HG03175 (cell line): ENCODE measurements at regions not wholly inside any gene's neighbourhood (a gene's known extent, or its start where the extent isn't known, plus 50 kb on each side); places are given as distances from the start of the nearest gene placed in this dataset.

ENCODE experiments used
- ATAC-seq: cut with Tn5 transposase; IDR thresholded peaks from one replicate; pipeline ENCODE4 v1.9.1; 2021; ENCODE audit warnings: mild to moderate bottlenecking, moderate library complexity; ENCODE audit not compliant: unreplicated experiment

DNA sequence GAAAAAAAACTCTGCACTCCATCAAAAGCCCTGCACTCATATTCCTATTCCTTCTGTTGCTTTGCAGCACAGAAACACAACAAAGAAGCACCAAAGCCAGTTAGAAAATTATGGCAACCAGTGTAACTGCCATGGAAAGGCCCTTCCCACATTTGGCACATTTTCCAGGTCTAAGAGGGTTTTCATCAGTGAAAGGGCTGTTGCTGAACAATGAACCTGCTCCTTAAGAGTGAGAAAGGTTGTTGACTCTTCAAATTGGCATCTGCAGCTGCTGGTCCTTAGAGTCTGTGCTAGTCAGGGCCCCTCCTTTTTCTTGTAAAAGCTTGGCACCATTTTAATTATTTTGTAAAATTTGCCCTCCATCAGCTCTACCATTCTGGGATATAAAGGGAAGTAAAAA is 378.7 kb upstream of the KITLG start:
- ATAC-seq: no peak

DNA sequence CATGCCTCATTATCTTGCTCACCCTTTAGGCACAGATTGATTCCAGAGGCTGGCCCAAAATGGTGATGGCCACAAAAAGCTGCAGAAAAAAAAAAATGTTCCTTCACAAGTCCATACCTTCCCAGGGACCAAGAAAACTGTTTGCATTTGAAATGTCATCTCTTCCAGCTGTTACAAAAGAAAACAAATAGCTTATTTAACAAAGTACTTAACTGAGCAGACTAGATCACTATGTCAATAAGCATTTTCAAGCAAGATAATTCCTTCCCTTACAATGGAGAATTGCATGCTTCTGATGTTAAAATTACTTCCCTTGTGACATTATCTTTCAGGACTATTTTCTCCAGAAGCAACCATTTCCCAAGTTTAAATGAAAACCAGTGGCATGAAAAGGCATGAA is 377.9 kb upstream of the KITLG start:
- no peak for ATAC-seq

DNA sequence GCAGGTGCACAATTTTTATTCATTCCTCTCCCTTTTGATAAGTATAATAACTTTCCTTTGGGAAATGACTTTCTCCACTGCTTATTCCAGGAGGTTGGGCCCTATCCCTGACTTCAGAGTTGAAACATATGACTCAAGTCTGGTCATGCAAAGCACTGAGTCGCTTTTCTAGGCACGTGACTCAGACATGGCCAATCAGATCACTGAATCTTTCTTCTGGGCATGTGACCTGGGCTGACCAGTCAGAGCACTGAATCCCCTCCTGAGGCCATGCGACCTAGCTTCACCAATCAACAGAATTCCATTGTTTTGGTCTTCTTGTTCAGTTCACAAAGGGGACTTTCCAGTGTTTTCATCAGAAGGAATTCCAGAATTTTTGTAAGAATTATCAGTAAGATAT is 377.1 kb upstream of the KITLG start:
- no peak for ATAC-seq

DNA sequence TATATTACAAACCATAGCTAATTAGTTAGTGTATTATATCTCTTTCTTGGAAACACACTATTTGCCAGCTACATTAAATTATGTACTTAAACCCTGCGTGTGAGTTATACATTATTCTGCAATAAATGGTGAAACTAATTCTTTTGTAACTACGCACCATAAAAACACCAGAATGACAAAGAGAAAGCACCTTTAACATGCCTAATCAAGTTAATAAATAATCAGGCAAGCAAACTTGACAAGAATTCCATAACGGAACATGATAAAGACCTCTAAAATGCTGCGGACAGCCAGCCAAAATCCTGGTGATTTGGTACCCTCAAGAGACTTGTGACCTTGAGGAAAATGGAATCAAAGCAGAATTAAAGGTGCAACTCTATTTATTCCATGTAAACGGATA is 375.3 kb upstream of the KITLG start:
- no peak for ATAC-seq

DNA sequence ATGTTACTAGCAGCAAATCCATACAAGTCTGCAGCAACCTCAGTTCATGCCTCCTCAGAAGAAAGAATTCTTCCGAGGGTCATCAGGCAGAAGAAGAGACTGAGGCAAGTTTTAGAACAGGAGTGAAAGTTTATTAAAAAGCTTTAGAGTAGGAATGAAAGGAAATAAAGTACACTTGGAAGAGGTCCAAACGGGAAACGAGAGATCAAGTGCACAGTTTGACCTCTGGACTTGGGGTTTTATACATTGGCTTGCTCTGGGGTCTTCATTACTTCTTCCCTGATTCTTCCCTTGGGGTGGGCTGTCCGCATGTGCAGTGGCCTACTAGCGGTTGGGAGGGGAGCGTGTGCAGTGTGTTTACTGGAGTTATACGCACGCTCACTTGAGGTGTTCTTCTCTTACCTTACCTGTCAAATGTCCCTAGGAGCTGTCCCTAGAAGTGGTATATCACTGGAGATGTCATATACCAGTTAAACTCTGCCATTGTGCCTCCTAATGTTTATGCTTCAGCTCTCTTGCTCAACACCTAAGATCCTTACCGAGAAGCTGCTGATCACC is 372.8 kb upstream of the KITLG start:
- no peak for ATAC-seq

DNA sequence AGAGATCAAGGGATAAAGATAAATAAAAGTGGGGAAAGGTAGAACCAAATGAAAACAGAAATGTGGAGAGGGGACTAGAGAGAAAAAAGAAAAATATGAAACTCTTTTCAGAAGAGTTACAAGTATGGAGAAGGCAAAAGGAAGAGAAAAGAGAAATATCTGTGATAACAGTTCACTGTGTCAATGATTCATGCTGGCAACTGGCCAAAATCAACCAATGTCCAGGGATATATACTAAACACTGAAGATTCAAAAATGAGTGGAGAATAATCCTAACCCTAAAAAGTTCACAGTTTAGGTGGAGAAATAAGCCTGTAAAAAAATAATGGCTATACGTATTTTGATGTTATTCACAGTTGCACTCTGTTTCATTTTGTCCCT is 372.3 kb upstream of the KITLG start:
- no peak for ATAC-seq

DNA sequence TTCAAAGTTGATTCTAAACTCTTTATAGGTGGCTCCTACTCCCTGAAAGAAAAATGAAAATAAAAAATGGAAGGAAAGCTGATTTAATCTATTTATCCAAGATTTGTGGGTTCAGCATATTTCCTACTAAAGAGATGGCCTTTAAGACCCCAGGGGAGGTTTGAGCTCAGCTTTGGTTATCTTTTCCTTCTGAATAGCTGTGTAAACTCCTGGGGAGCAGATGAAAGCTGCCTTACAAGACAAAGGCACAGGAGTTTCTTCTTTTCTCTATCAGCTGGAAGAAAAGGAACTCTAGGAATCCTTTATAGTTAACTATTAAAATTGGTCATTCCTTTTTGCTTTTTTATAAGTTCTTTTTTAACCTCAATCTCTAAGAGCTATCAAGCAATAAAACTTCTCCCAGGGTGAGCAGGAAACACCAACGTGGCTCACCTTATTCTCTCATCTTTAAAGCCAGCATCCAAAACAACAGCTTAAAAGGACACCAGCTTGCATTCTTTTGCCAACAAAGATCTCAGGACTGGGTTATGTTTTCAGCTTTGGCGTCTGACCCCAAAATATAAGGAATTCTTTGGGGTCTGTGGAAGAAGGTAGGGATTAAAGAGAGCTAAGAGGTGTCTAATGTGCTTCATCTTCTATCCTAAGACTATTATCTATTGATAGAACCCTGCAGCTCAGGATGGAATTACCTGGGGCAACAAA is 371.7 kb upstream of the KITLG start:
- ATAC-seq: no peak

DNA sequence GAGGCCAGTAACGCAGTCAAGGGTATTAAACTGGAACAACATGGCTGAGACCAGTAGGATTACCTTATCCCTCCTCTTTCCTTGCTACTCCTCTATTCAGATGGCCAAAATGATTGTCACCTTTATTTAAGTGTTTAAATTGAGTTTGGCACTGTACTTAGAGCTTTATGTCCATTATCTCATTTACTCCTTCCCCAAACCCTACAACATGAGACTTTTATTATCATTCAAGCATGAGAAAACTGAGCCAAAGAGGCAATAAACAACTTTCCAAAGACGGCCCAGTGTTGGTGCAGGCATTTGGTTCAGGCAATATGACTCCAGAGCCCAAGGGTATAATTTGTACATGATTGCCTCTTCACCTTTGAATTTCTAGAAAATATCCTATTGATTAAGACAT is 370.9 kb upstream of the KITLG start:
- no peak for ATAC-seq

DNA sequence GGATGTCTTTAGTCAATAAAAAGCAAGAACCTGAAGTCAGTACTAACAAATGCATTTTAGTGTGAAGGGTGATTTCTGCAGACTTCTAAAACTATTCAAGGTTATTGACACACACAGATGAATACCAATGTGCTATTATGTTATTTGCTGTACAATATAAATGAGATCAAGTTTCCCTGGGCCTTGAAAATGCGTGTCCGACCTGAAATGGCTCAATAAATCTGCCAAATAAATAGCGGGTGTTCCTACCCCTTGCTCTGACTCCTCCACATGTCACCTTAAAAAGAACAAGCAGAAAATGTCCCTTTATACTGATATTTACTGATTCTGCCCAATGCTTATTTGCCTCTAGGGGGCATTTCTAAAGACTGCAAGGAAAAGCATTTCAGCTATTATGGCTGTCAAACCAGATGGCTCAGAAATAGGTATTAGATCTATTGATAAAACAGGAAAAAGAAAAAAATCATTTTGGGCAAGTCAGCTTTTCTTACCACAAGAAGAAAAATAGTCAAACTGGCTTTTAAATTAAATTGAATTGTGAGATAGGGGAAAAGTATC is 367.3 kb upstream of the KITLG start:
- ATAC-seq: no peak

DNA sequence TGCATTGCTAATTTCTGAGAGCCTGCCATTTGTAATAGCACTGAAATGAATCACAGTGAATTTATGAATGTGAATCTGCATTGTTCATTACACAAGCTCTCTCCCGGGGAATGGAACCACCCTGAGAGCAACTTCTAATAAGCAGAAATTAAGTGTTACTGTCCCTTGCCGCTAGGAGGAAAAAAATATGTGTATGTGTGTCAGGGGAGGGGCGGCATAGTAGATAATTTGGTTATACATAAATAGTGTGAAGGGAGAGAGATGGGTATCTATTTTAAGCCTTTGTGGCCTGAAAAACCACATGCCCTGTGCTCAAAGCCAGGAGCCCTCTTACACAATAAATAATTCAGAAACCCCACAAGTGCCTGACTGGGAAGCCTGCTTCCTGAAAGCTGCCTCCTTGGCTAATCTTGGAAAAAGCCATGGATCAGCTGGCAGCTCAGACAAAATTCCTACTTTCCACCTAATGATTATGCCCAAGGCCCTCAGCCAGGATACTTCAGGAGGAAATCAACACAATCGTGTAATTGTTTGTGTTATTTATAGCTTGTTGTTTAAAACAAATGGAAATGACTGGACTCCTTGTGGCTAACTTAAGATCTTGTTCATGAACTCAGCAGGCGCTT is 366.2 kb upstream of the KITLG start:
- peak; percentile 71 for ATAC-seq

DNA sequence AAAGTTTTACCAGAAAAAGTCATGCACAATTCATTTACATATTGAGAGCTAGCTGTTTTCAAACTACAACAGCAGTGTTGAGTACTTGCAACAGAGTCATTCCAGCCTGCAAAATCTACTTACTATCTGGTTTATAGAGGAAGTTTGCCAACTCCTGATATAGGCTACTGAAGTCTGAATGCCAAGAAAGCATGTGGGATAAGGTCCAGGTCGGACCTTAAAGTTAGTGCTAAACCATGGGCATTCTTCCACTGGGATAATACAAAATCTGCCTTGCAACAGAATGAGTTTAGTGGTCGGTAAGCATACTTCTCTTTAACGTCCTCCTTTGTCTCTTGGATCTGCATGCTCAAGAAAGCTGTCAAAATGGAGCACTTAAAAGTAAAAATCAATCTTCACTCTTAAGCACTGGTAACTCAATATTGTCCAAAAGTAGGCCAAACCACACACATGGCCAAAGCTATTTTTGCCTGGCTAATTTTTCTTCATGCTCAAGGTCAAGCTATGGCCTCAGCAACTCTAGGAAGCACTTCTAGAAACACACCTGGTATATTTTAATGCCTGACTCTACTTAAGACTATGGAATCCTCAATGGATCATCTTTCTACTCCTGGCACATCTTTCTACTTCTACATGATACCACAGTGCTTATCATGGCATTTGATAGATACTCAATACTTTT is 364.9 kb upstream of the KITLG start:
- no peak for ATAC-seq

DNA sequence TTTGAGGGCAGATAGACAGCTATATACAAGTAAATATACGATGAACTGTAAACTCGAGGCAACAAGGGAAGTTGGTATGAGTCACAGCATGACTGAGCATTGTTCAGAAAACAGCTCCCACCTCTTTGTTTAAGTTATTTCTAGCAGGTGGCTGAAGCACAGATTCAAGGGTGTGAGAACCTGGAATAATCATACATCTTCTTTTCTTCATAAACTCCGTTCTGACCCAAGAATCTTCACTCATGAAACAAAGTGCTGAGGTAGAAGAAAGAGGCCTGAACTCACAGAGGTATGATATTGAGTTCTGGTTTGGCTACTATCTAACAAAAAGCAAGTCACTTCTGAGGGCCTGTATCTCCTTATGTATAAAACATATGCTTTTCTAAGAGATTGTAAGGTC is 364.1 kb upstream of the KITLG start:
- no peak for ATAC-seq

DNA sequence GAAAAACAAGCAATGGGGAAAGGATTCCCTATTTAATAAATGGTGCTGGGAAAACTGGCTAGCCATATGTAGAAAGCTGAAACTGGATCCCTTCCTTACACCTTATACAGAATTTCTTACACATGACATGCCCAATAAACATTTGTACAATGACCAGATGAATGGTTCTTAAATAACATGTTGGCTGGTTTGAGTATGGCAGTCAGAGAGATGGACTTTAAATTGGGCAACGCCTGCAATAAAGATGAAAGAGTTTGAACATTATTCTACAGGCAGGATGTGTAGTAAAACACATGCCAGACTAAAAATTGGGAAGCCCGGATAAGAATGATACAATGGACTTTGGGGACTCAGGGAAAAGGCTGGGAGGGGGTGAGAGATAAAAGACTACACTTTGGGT is 360.6 kb upstream of the KITLG start:
- ATAC-seq: no peak

DNA sequence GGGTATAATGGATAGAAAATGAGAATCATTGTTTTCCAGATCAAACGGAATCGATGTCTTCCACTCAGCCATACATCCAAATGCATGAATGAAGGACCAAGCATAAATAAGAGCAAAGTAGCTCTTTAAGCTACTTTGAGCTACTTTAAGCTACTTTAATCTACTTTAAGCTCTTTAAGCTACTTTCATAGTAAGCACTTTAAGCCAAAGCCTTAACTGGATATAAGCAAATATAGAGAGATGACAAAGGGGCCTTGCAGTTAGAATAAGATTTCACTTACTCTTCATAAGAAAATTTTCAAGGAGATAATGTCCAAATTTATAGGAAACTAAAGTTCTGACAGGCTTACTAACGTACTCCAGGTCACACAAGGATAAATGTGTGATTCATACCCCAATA is 355.6 kb upstream of the KITLG start:
- ATAC-seq: no peak

DNA sequence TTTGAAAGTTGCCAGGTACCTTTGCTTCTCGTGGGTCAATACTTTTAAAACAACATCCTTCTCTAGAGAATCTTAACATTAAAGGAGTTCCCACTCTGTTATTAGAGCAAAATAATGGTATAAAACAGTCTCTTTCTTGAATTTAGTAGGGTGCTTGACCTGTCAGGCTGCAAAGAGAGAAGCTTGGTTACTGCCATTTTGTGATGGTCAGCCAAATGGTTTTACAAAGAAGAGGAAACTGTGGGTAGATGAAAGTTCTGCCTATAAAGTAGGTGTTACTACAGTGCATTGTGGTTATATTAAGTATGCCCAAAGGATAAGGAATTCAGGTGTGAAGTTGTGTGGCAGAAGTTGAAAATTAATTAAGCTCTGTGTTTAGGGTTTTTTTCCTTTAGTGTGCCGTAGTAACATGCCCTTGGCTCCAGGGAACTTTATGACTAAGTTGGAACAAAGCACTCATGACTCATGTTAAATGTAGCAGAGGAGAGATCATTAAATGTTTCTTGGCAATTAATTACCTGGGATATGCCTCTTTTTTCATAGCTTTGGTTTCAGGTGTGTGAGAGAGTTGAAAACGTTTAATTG is 354.0 kb upstream of the KITLG start:
- ATAC-seq: no peak

DNA sequence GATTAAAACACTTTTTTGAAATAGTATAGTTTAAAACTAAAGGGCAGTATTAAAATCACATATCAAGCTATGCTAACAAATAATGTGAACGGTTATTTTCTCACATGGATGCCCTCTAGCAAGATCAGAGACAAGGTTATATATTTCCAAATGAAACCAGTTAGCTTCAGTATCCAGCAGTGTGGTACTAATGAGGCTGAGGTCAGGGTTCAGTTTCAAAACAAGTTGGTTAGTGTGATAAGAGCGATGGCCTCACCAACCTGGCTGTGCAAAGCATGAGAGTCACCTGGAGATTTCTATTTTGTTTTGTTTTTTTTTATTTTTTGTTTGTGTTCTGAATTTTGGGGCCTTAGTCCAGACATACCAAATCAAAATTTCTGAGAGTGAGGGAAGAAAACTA is 352.2 kb upstream of the KITLG start:
- ATAC-seq: no peak

DNA sequence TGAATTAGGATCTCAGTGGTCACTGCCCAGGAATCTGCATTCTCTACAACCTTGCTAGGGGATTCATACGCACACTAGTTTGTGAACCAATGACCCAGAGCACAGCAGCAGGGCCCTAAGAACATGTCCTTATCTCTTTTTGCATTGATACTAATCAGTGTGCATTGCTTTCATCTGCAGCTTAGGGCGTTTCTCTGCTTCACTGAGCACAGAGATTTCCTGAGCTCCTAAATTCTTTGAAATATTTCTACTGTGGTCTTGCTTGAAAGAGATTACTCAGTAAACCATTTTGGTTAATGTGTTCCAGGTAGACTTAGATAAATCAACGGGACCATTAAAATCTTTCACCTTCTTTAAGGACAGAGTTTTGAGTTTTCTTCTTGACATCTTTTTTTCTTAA is 351.3 kb upstream of the KITLG start:
- no peak for ATAC-seq

DNA sequence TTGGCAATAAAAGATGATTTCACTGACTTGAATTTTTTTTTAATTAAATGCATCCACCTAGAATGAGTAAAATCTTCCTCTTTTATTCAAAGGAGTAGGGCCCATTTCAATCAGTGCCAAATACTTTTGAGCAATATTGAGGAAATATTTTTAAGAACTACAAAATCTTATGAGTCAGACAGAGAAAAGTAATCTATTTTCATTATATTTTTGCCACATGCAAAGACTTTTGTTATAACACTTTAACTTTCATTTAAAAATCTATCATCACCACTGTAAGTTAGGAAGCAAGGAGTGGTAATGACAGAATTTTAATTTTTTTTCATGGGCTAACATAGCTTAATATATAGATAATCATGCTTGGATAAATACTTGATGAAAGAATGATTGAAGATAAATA is 345.2 kb upstream of the KITLG start:
- no peak for ATAC-seq

DNA sequence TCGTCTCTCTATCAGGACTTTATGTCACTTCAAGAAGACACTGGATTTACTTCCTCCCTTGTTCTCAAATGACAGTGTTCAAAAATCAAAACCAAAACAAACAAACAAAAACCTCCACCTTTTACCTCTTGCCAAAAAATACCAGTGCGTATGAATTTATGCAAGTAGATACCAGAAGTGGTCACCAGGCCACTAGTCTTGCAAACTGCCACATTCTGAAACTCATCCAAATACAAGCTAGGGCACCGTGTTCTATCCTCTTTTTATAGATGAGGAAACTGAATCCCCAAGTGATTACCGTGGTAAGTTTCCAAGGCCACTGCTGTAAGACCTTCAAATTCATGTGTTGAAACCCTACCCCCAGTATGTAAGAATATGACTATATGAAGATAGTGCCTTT is 343.9 kb upstream of the KITLG start:
- no peak for ATAC-seq

DNA sequence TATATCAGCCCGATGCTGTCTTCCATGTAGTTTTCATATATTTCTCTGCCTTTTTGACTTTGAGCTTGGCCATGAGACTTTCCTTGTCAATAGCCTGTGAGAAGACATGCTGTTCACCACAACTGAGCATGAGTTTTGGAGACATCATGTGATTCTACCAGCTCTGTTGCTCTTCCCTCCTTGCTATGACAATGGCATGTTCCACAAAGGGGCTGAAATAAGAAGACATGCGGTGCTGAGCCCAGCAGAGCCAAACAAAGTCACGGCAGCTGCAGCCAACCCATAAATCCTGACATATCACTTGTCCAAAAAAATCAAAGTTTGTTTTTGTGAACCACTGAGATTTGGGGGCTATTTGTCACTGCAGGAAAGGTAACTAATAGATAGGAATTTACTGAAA is 343.4 kb upstream of the KITLG start:
- ATAC-seq: no peak

DNA sequence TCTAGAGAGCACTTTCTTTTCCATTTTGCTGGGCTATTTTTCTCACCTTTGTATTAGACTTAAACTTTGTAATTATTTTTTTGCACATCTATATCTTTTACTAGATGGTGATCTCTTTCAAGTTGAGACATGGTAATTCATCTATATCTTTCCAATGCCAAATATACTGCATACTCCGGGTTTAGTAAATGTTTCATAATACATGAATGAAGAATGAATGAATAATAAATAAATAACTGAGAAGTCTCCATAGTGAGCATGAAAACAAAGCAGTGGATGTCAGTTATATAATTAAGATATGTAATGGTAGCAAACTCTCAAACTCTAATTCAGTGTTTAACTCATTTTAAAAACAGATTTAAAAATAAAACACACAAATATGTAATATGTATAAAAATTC is 342.5 kb upstream of the KITLG start:
- no peak for ATAC-seq
